ENCODE measurements at regions not wholly inside any gene's neighbourhood (a gene's known extent, or its start where the extent isn't known, plus 50 kb on each side); places are given as distances from the start of the nearest gene placed in this dataset.

DNA sequence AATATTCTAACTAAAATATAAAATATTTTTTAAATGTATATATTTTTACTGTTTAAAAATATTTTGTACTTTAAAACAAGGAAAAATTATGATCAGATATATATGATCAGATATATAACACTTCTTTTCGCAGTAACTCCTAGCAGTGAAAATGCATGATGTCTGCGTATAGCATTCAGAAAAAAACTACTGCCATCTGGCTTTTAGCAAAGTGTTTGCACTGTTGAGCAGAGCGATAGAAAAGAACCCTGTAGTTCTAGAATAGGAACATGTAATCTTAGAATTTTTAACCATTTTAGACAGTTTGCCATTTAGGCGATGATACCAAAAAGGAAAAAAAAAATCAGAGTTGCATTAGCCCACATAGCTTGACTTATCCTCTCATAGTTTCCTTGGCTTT, 370.4 kb upstream of the ANO3 start:
- no peak for DNase-seq (ENCODE audit: low read depth in 2 of 2)

DNA sequence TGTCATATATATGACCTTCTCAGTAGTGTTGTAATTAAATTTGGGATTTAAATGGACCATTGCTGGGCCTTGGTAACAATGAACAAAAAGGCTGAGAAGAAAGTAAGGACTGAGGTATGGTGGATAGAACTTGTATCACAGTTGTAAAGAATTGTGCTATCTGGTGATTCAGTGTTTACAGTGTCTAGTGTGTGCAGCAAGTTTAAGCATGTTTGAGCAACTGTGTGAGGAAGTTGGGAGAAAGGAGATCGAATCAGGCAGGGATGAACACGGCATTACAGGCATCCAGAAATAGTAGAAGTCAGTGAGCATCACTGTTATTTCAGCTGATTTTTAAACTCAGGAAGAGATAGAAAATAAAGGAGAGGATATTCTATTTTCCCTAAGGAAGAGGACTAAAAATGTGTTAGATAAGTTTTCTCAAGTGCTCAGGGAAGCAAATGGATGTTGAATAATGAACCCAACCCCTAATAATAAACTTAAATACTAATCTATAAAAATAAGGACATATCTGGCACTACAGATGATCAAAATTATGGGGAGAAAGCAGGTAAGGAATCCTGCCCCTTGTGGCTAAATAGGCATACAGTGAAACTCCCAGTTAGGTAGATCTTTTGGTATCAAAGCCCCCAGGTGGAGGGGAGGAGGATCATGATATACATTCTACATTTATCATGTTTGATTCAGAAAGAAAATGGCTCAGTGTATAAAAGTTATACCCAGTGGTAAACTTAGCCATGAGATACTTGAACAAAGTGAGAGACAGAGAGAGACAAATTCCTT, 361.0 kb upstream of the ANO3 start:
- DNase-seq (ENCODE audit: low read depth in 2 of 2) = no peak

DNA sequence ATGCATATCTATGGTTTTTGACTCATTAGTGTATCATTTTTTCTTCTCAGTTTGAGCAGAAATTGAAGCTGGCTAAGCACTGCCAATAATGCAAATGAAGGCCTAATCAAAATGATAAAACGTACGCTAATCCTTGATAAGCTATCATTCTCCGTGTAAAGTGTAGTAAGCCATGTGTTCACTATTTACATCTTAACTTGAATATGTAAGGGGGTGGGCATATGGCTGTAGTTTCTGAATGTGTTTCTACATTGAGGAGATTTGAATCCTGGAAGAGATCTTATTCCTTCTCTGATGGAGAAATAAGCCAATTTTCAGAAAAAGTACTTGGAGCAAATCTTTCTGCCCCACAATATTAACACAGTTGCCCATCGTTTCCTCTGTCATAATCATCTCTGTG, 351.8 kb upstream of the ANO3 start:
- no peak for DNase-seq (ENCODE audit: low read depth in 2 of 2)

- no peak for DNase-seq (ENCODE audit: low read depth in 2 of 2)
Observed at GRCh38 chr11:25981998-25982397, 349.9 kb upstream of the ANO3 start.

GRCh38 chr11:25983280-25983679, 348.6 kb upstream of the ANO3 start:
- no peak for DNase-seq (ENCODE audit: low read depth in 2 of 2)

- no peak for DNase-seq (ENCODE audit: low read depth in 2 of 2)
Observed at GRCh38 chr11:25988178-25988577, 343.8 kb upstream of the ANO3 start.

- DNase-seq (ENCODE audit: low read depth in 2 of 2) = no peak
Observed at GRCh38 chr11:25990406-25990805, 341.5 kb upstream of the ANO3 start.

GRCh38 chr11:25991476-25991875, 340.5 kb upstream of the ANO3 start:
- no peak for DNase-seq (ENCODE audit: low read depth in 2 of 2)

GRCh38 chr11:25992294-25992693, 339.6 kb upstream of the ANO3 start:
- DNase-seq (ENCODE audit: low read depth in 2 of 2) = no peak

- DNase-seq (ENCODE audit: low read depth in 2 of 2) = no peak
Observed at GRCh38 chr11:25993016-25993415, 338.9 kb upstream of the ANO3 start.

DNA sequence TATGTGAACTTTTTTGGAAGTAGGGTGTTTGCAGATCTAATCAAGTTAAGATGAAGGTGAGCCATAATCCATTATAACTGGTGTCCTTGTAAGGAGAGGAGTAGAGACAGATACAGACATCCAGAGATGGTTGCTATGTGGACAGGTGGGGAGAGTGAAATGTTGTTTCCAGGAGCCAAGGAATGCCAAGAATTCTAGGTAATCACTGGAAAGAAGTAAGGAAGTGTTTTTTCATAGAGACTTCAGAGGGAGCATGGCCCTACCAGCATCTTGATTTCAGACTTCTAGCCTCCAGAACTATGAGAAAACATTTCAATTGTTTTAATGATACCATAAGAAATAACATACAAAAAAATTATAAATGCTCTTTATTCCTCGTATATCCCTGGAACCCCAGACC, 320.5 kb upstream of the ANO3 start:
- no peak for DNase-seq (ENCODE audit: low read depth in 2 of 2)

DNA sequence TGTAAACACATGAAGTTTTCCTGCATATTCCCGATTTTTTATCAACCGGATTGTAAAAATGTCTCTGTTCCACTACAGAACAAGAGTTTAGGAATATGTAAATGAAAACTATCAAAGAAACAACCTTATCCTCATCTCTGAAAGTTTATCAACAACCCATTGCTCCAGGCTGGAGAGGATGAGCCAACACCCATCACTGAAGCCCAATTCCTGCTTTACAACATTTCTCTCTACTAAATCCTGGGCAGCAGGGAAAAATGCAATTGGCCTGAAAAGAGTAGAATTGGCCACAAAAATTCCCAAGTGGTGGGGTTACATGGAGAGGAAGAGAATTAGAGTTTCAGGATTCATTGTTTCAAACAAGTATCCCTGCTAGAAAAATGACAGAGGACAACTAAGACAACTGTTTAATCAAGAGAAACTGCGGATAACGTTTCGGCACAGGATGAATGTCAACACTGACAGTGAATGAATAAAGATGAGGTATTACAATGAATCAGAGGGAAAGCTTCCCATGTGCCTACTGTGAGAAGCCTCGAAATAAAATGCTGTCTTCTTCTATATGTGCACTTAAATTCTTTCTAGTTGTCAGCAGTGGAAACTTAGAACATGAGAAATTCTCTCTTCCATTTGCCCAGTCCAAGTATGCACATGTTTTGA, 317.3 kb upstream of the ANO3 start:
- DNase-seq (ENCODE audit: low read depth in 2 of 2) = no peak

GRCh38 chr11:26017322-26017860, 314.5 kb upstream of the ANO3 start:
- DNase-seq (ENCODE audit: low read depth in 2 of 2) = no peak

DNA sequence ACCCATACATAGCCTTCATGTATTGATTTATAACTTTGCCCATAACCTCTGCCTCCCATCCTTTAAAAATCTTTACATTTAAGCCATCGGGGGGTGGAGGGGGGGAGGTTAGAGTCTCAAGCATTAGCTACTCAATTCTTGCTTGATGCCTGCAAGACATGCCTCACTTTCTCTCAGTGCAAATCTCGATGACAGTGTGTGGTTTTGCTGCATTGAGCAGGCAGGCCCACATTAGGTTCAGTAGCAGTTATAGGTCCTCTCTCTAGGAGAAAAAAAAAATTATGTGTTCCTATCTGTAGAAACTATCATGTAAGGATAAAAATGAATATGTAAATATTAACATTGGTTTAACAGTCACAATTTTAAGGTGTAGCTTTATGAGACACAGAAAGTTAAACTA, 314.0 kb upstream of the ANO3 start:
- no peak for DNase-seq (ENCODE audit: low read depth in 2 of 2)

DNA sequence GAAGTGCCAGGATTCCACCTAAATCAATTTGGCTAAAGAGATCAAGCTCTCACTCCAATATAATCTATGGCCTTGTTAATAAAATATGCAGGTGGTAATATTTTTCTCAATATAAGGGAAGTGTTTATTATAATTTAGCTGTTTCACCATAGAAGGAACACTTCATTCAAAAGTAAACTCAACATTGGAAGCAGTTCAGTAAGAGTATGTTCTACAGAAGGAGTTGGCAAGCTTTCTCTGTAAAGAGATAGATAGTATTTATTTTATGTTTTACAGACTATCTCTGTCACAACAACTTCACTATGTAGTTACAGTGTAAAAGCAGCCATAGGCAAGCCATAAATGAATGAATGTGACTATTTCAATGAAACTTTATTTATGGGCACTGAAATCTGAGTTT, 313.6 kb upstream of the ANO3 start:
- DNase-seq (ENCODE audit: low read depth in 2 of 2) = no peak

- DNase-seq (ENCODE audit: low read depth in 2 of 2) = no peak
Observed at GRCh38 chr11:26019386-26019785, 312.5 kb upstream of the ANO3 start.

DNA sequence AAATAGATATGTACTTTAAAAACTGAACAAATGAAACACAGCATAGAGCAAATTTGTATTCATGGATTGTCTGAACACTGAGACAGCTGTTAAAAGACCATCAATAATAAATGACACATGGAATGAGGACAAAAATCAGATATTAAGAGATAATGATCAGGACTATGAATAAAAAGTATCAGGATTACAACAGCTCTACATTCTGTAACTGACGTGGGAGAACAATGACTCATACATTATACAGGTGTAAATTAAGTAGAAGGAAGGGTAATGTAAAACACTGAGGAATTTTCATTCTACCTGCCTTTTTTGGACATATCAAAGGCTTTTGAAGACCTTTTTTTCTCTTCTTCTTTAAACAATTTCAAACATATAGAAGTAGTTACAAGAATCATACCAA, 310.9 kb upstream of the ANO3 start:
- DNase-seq (ENCODE audit: low read depth in 2 of 2) = no peak

GRCh38 chr11:26023057-26023456, 308.9 kb upstream of the ANO3 start:
- no peak for DNase-seq (ENCODE audit: low read depth in 2 of 2)

- DNase-seq (ENCODE audit: low read depth in 2 of 2) = no peak
Observed at GRCh38 chr11:26025676-26026075, 306.3 kb upstream of the ANO3 start.

DNA sequence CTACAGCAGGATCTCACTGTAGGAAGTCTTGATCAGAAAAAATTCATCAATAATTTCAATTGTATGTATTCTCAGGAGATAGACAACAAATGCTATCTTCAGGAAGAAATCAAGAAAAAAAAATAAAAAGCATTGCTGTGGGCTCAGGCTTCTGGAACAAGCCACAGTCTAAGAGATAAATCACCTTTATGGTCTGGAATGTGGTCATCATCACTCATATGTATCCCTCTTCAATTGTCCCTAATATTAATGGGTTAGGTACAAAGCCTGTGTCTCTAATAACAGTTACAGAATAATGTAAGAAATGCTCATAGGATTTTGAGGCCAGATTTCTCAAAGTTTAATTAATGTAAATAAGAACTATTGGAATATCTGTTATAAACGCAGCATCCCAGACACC, 305.9 kb upstream of the ANO3 start:
- DNase-seq (ENCODE audit: low read depth in 2 of 2) = no peak

GRCh38 chr11:26027887-26028286, 304.0 kb upstream of the ANO3 start:
- no peak for DNase-seq (ENCODE audit: low read depth in 2 of 2)

- DNase-seq (ENCODE audit: low read depth in 2 of 2) = no peak
Observed at GRCh38 chr11:26028393-26028911, 303.5 kb upstream of the ANO3 start.

- no peak for DNase-seq (ENCODE audit: low read depth in 2 of 2)
Observed at GRCh38 chr11:26030399-26030798, 301.5 kb upstream of the ANO3 start.
